HS-27A (cell line): ENCODE measurements at regions not wholly inside any gene's neighbourhood (a gene's known extent, or its start where the extent isn't known, plus 50 kb on each side); places are given as distances from the start of the nearest gene placed in this dataset.

Source experiments
- DNase-seq: peaks from one replicate; pipeline ENCODE4 v3.0.0-alpha.2; 2012; ENCODE audit warnings: low read depth, missing footprints

- no peak for DNase-seq
These were observed 715.0 kb upstream of the CELF2 start for GRCh38 chr10:10302689-10303088.

- no peak for DNase-seq
These were observed 710.6 kb upstream of the CELF2 start for GRCh38 chr10:10307036-10307435.

GRCh38 chr10:10307551-10307950, 710.1 kb upstream of the CELF2 start:
- DNase-seq, result no peak

- DNase-seq, result no peak
These were observed 707.2 kb upstream of the CELF2 start for GRCh38 chr10:10310498-10310897.

DNA sequence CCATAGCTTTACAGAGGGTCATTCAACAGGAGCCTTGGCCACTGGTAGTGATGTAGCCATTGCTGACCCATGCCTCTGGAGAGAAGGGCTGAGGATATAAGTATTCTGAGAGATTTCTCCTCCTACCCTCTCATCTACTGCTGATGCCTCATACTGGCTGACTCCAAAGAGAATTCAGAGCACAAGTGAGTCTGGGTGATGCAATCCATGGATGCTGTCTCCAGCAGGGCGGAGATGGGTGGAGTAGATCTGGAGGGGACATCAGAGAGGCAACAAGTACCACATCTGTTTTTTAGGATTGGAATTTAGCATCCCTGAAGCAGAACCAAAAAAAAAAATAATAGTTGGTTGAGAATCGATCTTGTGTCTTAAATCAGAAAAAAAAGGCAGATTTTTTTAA, 705.7 kb upstream of the CELF2 start:
- no peak for DNase-seq

GRCh38 chr10:10313149-10313835, 704.4 kb upstream of the CELF2 start:
- peak; percentile 12 for DNase-seq

GRCh38 chr10:10314626-10315025, 703.0 kb upstream of the CELF2 start:
- no peak for DNase-seq

DNA sequence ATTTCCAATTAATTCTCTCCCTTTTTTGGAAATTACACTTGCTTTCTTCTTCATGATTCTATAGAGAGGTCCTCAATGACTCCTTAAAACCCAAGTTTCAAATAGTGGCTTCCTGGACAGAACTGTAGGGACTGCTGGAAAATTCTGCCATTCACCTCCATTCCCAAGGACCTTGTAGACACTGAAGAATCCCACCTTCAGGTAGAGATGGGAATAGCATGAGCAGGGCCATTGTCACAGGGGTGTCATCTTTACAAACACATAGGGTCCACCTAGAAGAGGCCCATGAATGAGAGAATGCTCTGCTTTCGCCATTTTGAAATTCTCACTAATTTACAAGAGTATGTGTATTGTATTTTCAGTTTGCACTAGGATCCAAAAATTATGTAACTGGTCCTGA, 701.7 kb upstream of the CELF2 start:
- DNase-seq, result no peak

- DNase-seq, result no peak
These were observed 700.5 kb upstream of the CELF2 start for GRCh38 chr10:10317151-10317550.

DNA sequence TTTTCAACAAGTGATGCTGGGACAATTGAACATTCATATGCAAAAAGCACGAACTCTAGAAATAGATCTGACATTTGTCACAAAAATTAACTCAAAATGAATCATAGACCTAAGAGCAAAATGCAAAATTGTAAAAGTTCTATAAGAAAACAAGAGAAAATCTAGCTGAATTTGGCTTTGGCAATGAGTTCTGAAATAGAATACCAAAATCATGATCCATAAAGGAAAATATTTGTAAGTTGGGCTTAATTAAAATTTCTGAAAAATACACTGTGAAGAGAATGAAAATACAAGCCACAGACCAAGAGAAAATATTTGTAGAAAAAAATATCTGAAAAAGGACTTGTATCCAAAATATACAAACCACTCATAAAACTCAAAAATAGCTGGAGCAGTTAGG, 698.8 kb upstream of the CELF2 start:
- DNase-seq, result no peak

DNA sequence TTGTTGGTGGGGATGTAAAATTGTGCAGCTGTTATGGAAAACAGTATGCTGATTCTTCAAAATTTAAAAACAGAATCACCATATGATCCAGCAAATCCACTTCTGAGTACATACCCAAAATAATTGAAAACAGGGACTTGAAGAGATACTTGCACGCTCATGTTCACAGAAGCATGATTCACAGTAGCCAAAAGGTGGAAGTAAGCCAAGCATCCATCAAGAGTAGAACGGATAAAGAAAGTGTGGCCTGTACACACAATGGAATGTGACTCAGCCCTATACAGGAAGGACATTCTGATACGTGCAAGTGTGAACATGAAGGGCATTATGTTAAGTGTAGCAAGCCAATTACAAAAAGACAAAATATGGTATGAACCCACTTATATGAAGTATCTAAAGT, 696.7 kb upstream of the CELF2 start:
- no peak for DNase-seq

GRCh38 chr10:10326116-10326515, 691.6 kb upstream of the CELF2 start:
- DNase-seq, result no peak

- DNase-seq, result no peak
These were observed 689.7 kb upstream of the CELF2 start for GRCh38 chr10:10327934-10328333.

- DNase-seq, result no peak
These were observed 687.3 kb upstream of the CELF2 start for GRCh38 chr10:10330418-10330817.

DNA sequence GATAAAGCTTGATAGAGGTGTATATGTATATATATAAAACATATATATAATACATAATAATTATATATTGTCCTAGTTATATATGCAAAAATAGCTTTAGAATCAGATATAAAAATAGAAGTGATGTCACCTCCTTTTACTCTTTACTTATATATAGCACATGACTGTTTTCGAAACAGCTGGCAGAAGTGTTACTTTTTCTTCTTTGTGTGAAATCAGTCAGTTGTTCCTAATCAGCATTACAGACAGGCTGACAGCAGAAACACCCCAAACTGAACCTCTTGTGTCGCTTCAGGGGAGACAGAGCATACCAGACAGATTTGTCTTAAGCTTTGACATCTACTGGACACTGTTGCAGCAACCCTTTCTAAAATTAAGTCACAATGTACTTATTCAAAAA, 684.9 kb upstream of the CELF2 start:
- no peak for DNase-seq

GRCh38 chr10:10333622-10334021, 684.0 kb upstream of the CELF2 start:
- DNase-seq, result no peak

DNA sequence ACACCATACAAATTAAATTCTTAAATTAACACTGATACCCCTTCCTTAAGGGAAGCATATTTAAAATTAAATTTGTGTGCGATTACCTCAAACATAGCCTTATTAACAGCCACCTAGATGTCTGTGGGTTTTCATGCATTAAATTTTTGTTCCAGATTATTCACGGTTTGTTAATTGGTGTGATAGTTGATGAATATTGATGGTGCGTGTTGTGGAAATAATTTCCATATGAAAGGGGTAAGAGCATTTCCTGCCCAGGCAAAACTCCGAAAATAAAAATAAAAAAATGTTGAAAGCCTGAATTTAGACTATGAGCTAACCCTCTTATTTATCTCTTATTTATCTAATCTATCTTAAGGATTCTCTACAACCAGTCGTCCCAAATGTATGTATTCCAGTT, 679.3 kb upstream of the CELF2 start:
- DNase-seq, result no peak

- DNase-seq, result no peak
These were observed 671.1 kb upstream of the CELF2 start for GRCh38 chr10:10346390-10347150.

GRCh38 chr10:10350050-10350449, 667.6 kb upstream of the CELF2 start:
- DNase-seq, result no peak

DNA sequence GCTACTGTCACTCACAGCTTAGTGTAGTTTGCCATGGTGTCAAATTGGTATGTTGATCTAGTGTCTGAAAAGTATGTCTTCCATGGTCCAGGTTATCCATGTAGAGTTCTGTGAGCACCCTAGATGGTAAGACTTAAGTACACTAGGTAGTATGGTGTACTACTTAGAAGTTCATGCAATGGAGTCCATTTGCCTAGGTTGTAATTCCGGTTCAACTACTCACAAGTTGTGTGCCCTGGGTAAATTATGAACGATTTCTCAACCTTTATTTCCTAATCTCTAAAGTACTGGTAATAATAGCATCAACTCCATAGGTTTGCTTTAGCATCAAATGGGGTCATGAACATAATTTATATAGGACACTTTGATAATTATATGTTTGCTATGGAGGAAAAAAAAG, 666.2 kb upstream of the CELF2 start:
- no peak for DNase-seq

DNA sequence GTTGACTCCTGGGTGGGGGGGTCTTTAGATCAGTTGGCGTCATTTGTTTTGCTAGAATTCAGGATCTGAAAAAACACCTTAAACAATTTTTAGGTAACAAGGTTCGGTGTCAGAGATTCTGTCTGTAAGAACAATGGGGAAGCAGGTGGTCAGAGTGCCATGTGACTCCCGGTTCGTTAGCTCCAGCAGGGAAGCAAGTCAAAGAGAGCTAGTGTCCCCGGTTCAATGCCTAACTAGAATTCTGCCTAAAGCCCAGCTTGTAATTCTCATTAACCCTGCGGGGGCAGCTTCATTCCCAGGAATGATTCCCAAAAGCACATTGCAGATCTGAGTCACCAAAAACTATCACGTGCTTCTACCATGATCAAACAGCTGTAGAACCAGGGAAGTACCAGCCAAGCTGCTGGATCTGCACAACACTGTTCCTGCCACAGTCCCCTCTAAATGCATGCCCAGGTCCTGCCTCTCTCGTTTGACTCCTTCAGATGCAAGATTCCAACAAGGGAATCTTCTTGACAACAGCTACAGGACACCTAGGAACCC, 664.3 kb upstream of the CELF2 start:
- no peak for DNase-seq

GRCh38 chr10:10359263-10359662, 658.4 kb upstream of the CELF2 start:
- no peak for DNase-seq

DNA sequence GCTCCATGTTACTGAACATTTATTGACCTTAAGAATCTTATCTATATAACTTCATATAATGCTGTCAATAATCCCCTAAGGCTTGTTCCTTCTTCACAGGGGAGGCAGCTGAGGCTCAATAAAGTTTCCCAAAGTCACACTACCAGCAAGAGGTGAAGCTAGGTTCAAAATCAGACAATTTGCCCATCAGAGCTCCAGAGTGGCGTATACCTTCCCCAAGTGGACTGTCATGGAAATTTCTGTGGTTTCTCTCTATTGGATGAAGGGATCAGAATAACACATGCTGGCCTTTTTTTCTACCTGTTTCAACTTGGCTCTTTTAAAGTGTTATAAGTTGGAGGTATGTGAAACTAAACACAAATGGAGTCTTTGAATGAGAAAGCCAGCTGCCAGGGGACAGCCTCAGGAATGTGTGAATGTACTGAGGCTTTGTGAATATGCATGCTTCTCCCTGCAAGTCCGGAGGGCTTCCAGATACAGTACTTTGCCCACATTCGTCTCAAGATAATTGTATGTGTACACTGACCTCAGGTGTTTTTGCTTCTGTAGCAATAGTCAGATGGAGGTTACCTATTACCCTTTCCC, 656.3 kb upstream of the CELF2 start:
- no peak for DNase-seq
